Peyer's patch (tissue), 4 donors: ENCODE measurements at regions not wholly inside any gene's neighbourhood (a gene's known extent, or its start where the extent isn't known, plus 50 kb on each side); places are given as distances from the start of the nearest gene placed in this dataset.

Source experiments
- POLR2A ChIP-seq, 2 donors: fragments of 450-650 bp; IDR thresholded peaks; one replicate each; pipeline ENCODE4 v1.5.1; 2017; ENCODE audit warnings: antibody characterized with exemption in 2 of 2, mild to moderate bottlenecking in 2 of 2, moderate library complexity in 2 of 2
- TF ChIP-seq, protein P1 (sequence below), 6 experiments: fragments of 450-650 bp in 4 of 6; fragments of 200-600 bp in 2 of 6; sonication (generic) in 1 of 6; IDR thresholded peaks; one replicate each; pipeline ENCODE4 v1.5.1; 2017 to 2019; ENCODE audit warnings: antibody characterized with exemption in 6 of 6, mild to moderate bottlenecking in 3 of 6, moderate library complexity in 1 of 6

DNA sequence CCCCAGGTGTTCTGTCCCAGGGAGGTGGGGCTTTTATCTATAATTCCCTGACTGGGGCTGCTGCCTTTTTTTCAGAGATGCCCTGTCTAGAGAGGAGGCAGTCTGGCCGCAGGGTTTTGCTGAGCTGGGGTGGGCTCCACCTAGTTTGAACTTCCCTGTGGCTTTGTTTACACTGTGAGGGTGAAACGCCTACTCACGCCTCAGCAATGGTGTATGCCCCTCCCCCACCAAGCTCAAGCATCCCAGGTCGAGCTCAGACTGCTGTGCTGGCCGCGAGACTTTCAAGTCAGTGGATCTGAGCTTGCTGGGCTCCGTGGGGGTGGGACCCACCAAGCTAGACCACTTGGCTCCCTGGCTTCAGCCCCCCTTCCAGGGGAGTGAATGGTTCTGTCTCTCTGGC is 124.3 kb downstream of the CENPF start:
- TF ChIP-seq, protein P1, sequence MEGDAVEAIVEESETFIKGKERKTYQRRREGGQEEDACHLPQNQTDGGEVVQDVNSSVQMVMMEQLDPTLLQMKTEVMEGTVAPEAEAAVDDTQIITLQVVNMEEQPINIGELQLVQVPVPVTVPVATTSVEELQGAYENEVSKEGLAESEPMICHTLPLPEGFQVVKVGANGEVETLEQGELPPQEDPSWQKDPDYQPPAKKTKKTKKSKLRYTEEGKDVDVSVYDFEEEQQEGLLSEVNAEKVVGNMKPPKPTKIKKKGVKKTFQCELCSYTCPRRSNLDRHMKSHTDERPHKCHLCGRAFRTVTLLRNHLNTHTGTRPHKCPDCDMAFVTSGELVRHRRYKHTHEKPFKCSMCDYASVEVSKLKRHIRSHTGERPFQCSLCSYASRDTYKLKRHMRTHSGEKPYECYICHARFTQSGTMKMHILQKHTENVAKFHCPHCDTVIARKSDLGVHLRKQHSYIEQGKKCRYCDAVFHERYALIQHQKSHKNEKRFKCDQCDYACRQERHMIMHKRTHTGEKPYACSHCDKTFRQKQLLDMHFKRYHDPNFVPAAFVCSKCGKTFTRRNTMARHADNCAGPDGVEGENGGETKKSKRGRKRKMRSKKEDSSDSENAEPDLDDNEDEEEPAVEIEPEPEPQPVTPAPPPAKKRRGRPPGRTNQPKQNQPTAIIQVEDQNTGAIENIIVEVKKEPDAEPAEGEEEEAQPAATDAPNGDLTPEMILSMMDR (IDR thresholded peaks at IDR 0.05), result no peak
- no peak for TF ChIP-seq POLR2A (IDR thresholded peaks at IDR 0.05)
